Spinal cord (tissue), 9 donors: ENCODE measurements at regions not wholly inside any gene's neighbourhood (a gene's known extent, or its start where the extent isn't known, plus 50 kb on each side); places are given as distances from the start of the nearest gene placed in this dataset.
A peak's percentile ranks its signal among the peaks of the same experiment; 100 is the strongest.

Experiments
- DNase-seq, 6 donors: peaks; one replicate each; pipeline versions ENCODE4 v3.0.0 to v3.0.0-alpha.2; 2013 to 2015; ENCODE audit warnings: low spot score in 6 of 6, low read depth in 4 of 6
- H3K27ac ChIP-seq: one replicate; pipeline ENCODE4 v1.5.1; 2013; ENCODE audit warnings: low read depth, low read length, control low read depth
- H3K27me3 ChIP-seq: one replicate; pipeline ENCODE4 v1.6.1; 2013; ENCODE audit warnings: low read length; ENCODE audit not compliant: control insufficient read depth, insufficient read depth
- H3K36me3 ChIP-seq: one replicate; pipeline ENCODE4 v1.6.1; 2013; ENCODE audit warnings: low read length; ENCODE audit not compliant: control insufficient read depth, insufficient read depth
- H3K4me1 ChIP-seq: one replicate; pipeline ENCODE4 v1.6.1; 2013; ENCODE audit warnings: low read length; ENCODE audit not compliant: control insufficient read depth, insufficient read depth
- H3K4me3 ChIP-seq: one replicate; pipeline ENCODE4 v1.5.1; 2013; ENCODE audit warnings: low read depth, low read length, control low read depth
- H3K9me3 ChIP-seq: one replicate; pipeline ENCODE4 v1.6.1; 2013; ENCODE audit warnings: low read length; ENCODE audit not compliant: control insufficient read depth, insufficient read depth
- WGBS: methylation state at CpG from one replicate; pipeline ENCODE4 v1.1.5; 2013; ENCODE audit warnings: missing lambda C conversion rate; ENCODE audit not compliant: insufficient coverage; 5-methylcytosine and 5-hydroxymethylcytosine counted together
- donor health status: healthy.

DNA sequence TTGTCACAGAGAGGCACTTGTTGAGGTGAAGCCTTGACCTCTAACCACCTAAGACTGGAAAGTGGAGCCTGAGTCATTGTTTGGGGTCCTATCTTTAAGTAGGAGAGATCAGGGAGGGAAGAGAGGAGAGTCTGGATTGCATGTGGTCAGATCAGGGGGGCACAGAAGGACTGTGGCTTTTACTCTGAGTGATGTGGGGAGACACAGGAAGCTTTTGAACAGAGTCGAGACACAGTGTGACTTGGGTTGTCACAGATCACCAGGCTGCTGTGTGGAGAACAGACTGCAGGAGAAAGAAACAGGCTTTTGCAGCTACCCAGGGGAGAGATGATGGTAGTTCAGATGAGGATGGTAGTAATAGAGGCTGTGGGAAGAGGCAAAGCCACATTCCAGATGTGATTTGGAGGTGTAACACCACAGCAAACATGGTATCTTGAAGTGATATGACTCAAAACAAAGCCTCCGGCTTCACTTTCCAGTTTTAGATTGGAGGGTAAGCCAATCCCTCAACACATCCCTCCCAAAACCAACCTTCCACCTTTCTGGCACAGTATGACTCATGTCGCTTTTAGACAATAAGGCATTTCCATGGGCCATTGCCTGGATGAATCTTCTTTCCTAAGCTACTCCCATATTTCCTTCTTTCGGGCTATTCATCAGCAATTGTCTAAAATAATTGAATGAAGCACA lies 125.8 kb upstream of the SLC44A3 start:
- Histone ChIP-seq H3K4me1 (no peaks in the 10 kb centered on the region), H3K27me3 (no peaks in the 10 kb centered on the region), H3K4me3 (no peak overlapping the region), H3K27ac (no peak overlapping the region), H3K36me3 (no peaks in the 10 kb centered on the region), H3K9me3 (no peaks in the 10 kb centered on the region)
- no peak for DNase-seq
- WGBS: 85% methylated on average over 3 of the region's 4 CpGs

GRCh38 chr1:94693435-94693834 lies 126.7 kb upstream of the SLC44A3 start:
- Histone ChIP-seq H3K27me3 (no peaks in the 10 kb centered on the region), H3K9me3 (no peaks in the 10 kb centered on the region), H3K27ac (no peak overlapping the region), H3K4me3 (no peak overlapping the region), H3K4me1 (peaks cover 2% of the 10 kb centered on the region), H3K36me3 (no peaks in the 10 kb centered on the region)
- DNase-seq: no peak
- WGBS: no CpG with 5 or more reads among the region's 1 CpG

GRCh38 chr1:94693029-94693428 lies 127.1 kb upstream of the SLC44A3 start:
- Histone ChIP-seq H3K27ac (no peak overlapping the region), H3K36me3 (no peaks in the 10 kb centered on the region), H3K27me3 (no peaks in the 10 kb centered on the region), H3K4me1 (peaks cover 2% of the 10 kb centered on the region), H3K9me3 (no peaks in the 10 kb centered on the region), H3K4me3 (no peak overlapping the region)
- 73% methylated on average over 3 of the region's 3 CpGs for WGBS
- no peak for DNase-seq

DNA sequence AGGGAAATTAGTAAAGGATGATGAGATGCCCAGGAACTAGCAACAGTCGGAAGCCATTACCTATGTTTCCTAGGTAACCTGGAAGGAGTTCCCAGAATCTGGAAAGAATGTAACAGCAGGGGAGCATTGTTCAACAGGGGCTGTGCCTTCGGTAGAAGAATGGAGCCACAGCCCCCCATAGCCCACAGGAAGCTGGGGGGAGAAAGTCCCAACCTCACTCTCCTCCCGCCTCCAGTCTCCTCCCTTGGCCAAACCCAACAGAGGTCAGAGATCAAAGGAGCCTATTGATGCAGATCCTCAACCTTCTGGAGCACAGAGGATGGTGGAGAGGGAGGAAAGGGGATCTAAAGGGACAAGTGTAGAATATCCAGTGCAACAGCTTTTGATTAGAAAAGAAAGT lies 131.5 kb upstream of the SLC44A3 start:
- Histone ChIP-seq H3K4me1 (peaks cover 2% of the 10 kb centered on the region), H3K9me3 (no peaks in the 10 kb centered on the region), H3K27ac (no peak overlapping the region), H3K27me3 (no peaks in the 10 kb centered on the region), H3K36me3 (no peaks in the 10 kb centered on the region), H3K4me3 (no peak overlapping the region)
- WGBS: 0% methylated on average over 1 of the region's 3 CpGs
- peak in 1 of 6 donors; percentile 29 for DNase-seq

- 82% methylated on average over 4 of the region's 4 CpGs for WGBS
- no peaks in the 10 kb centered on the region for H3K9me3 ChIP-seq
- H3K27me3 ChIP-seq: no peaks in the 10 kb centered on the region
- peaks cover 2% of the 10 kb centered on the region for H3K4me1 ChIP-seq
- no peaks in the 10 kb centered on the region for H3K36me3 ChIP-seq
- no peak for DNase-seq
- no peak overlapping the region for H3K4me3 ChIP-seq
- no peak overlapping the region for H3K27ac ChIP-seq
Measured at GRCh38 chr1:94686882-94687281, 133.3 kb upstream of the SLC44A3 start.

- H3K27me3 ChIP-seq: no peaks in the 10 kb centered on the region
- WGBS: 88% methylated on average over 6 of the region's 7 CpGs
- no peaks in the 10 kb centered on the region for H3K9me3 ChIP-seq
- no peak for DNase-seq
- H3K27ac ChIP-seq: no peak overlapping the region
- H3K36me3 ChIP-seq: no peaks in the 10 kb centered on the region
- peaks cover 2% of the 10 kb centered on the region for H3K4me1 ChIP-seq
- no peak overlapping the region for H3K4me3 ChIP-seq
Measured at GRCh38 chr1:94684690-94685250, 135.4 kb upstream of the SLC44A3 start.

DNA sequence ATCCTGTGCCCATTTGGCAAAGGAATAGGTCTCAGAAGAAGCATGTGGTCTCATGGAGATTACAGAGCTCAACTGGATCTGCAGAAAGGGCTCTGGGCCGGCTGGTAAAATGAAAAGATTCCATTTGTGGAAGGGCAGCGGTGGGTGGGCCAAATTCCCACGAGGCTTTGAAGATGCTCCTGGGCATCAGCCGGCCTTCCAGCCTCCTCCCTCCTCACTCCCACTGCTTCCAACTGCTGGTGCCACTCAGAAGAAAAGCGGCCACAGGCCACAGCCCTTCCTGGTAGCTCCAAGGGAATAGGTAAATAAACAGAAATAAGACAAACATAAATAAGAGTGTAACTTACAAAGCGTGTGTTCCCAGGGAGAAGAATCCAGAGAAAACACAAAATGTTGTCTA lies 136.3 kb upstream of the SLC44A3 start:
- Histone ChIP-seq H3K27me3 (no peaks in the 10 kb centered on the region), H3K27ac (no peak overlapping the region), H3K4me1 (peaks cover 2% of the 10 kb centered on the region), H3K36me3 (no peaks in the 10 kb centered on the region), H3K4me3 (no peak overlapping the region), H3K9me3 (no peaks in the 10 kb centered on the region)
- DNase-seq: no peak
- WGBS: 73% methylated on average over 3 of the region's 6 CpGs

- Histone ChIP-seq H3K36me3 (no peaks in the 10 kb centered on the region), H3K27ac (no peak overlapping the region), H3K4me1 (no peaks in the 10 kb centered on the region), H3K4me3 (no peak overlapping the region), H3K9me3 (no peaks in the 10 kb centered on the region), H3K27me3 (no peaks in the 10 kb centered on the region)
- no peak for DNase-seq
- WGBS: no CpG with 5 or more reads among the region's 3 CpGs
Measured at GRCh38 chr1:94680039-94680377, 138.4 kb upstream of the F3 start.

GRCh38 chr1:94679332-94680038 lies 137.9 kb upstream of the F3 start:
- no peak for DNase-seq
- WGBS: 95% methylated on average over 4 of the region's 4 CpGs

More at GRCh38 chr1:94679332-94680038, 137.9 kb upstream of the F3 start:
- Histone ChIP-seq H3K9me3 (no peaks in the 10 kb centered on the region), H3K36me3 (no peaks in the 10 kb centered on the region), H3K4me3 (no peak overlapping the region), H3K4me1 (no peaks in the 10 kb centered on the region), H3K27me3 (no peaks in the 10 kb centered on the region), H3K27ac (no peak overlapping the region)
